ENCODE measurements at regions not wholly inside any gene's neighbourhood (a gene's known extent, or its start where the extent isn't known, plus 50 kb on each side); places are given as distances from the start of the nearest gene placed in this dataset.
"Not testable (repeated sequence)": the region's sequence is repeated elsewhere in the genome, so short reads cannot be mapped to it uniquely, and the experiment has no call there.

DNA sequence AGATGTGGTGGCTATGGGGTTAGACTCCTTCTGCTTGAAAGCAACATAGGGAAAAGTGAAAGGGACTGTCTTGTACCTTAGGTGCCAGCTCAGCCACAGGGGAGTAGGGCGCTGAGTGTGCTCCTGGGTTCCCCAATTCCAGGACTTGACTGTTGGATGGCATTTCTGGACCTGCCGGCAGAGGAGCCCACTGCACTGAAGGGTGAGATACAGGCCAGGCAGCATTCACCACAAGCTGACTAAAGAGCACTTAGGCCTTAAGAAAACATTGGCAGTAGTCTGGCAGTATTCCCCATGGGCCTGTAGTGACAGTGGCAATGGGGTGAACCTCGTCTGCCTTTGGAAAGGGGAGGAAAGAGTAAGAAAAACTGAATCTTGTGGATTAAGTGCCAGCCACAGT is 67.1 kb upstream of the TMTC2 start:
- no peak overlapping the region for H3K4me3 ChIP-seq (ENCODE audit: low read depth, low read length)
- in situ Hi-C loops (cut with HindIII; ENCODE audit: low sequenced_read_pairs) = no loop called here
- no peak for DNase-seq (ENCODE audit: low read depth)
- TF ChIP-seq, protein P1, sequence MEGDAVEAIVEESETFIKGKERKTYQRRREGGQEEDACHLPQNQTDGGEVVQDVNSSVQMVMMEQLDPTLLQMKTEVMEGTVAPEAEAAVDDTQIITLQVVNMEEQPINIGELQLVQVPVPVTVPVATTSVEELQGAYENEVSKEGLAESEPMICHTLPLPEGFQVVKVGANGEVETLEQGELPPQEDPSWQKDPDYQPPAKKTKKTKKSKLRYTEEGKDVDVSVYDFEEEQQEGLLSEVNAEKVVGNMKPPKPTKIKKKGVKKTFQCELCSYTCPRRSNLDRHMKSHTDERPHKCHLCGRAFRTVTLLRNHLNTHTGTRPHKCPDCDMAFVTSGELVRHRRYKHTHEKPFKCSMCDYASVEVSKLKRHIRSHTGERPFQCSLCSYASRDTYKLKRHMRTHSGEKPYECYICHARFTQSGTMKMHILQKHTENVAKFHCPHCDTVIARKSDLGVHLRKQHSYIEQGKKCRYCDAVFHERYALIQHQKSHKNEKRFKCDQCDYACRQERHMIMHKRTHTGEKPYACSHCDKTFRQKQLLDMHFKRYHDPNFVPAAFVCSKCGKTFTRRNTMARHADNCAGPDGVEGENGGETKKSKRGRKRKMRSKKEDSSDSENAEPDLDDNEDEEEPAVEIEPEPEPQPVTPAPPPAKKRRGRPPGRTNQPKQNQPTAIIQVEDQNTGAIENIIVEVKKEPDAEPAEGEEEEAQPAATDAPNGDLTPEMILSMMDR (IDR thresholded peaks at IDR 0.05; ENCODE audit: low read depth, low read length, missing control alignments) = no peak

DNA sequence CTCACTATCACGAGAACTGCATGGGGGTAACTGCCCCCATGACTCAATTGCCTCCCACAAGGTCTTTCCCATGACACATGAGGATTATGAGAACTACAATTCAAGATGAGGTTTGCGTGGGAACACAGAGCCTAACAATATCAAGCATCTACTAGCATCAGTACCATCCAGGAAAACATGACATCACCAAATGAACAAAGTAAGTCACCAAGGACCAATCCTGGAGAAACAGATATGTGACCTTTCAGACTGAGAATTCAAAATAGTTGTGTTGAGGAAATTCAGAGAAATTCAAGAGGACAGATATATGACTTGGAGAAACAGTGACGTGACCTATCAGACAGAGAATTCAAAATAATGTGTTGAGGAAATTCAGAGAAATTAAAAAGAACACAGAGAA is 65.8 kb upstream of the TMTC2 start:
- no peak for DNase-seq (ENCODE audit: low read depth)
- in situ Hi-C loops (cut with HindIII; ENCODE audit: low sequenced_read_pairs) = no loop called here
- TF ChIP-seq, protein P1 (IDR thresholded peaks at IDR 0.05; ENCODE audit: low read depth, low read length, missing control alignments) = no peak
- H3K4me3 ChIP-seq (ENCODE audit: low read depth, low read length) = no peak overlapping the region

DNA sequence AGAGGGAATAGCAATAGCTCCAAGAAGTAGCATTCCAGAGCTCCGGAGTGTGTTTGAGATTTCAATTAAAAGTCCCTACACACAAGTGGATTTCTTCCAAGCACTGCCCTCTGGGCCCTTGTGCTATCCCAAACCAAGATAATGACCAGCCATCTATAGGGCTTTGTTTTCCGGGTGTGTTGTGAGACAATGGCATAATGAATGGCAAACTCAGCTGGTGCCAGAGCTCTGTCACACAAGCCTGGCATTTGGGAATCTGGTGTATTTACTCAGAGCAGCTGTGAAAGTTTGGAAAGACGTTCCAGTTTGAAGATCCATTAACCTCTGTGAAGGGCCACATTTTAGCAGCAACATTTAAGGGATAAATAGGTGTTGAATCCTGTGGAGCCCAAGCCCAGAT is 61.2 kb upstream of the TMTC2 start:
- in situ Hi-C loops (cut with HindIII; ENCODE audit: low sequenced_read_pairs) = no loop called here
- TF ChIP-seq, protein P1 (IDR thresholded peaks at IDR 0.05; ENCODE audit: low read depth, low read length, missing control alignments) = no peak
- no peak for DNase-seq (ENCODE audit: low read depth)
- H3K4me3 ChIP-seq (ENCODE audit: low read depth, low read length) = no peak overlapping the region

DNA sequence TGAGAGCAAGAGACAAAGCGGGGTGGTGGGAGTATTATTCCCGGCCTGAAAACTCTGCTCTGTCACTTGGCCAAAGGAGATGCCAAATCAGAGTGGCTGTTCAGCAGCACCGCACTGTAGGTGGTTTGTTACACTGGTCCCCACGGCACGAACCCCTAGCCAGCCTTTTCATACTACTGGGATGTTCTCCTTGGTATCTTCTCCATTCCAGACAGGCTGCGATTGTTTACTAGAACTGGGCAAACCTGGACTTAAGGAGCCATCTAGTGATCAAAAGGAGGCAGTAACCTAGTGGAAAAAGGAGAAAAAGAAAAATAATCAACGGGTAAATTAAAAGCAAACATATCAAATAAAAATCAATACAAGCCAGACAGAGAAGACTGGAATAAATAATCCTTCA is 58.9 kb upstream of the TMTC2 start:
- H3K4me3 ChIP-seq (ENCODE audit: low read depth, low read length) = no peak overlapping the region
- TF ChIP-seq, protein P1 (IDR thresholded peaks at IDR 0.05; ENCODE audit: low read depth, low read length, missing control alignments) = peak; percentile 61
- DNase-seq (ENCODE audit: low read depth) = peak; percentile 13
- in situ Hi-C loops (cut with HindIII; ENCODE audit: low sequenced_read_pairs) = no loop called here

DNA sequence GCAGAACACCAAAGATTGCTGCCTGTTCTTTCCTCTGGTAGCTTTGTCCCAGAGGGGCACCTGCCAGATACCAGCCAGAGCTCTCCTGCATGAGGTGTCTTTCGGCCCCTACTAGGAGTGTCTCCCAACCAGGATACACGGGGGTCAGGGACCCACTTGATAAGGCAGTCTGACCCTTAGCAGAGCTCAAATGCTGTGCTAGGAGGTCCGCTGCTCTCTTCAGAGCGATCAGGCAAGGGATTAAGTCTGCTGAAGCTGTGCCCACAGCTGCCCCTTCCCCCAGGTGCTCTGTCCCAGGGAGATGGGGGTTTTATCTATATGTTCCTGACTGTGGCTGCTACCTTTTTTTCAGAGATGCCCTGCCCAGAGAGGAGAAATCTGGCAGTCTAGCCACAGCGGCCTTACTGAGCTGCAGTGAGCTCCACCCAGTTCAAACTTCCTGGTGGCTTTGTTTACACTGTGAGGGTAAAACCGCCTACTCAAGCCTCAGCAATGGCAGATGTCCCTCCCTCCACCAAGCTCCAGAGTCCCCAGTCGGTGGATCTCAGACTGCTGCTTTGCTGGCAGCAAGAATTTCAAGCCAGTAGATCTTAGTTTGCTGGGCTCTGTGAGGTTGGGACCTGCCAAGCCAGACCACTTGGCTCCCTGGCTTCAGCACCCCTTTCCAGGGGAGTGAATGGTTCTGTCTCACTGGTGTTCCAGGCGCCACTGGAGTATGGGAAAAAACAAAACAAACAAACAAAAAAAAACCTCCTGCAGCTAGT is 52.0 kb upstream of the TMTC2 start:
- in situ Hi-C loops (cut with HindIII; ENCODE audit: low sequenced_read_pairs); H3K4me3 ChIP-seq (ENCODE audit: low read depth, low read length); DNase-seq (ENCODE audit: low read depth): not testable (repeated sequence)

DNA sequence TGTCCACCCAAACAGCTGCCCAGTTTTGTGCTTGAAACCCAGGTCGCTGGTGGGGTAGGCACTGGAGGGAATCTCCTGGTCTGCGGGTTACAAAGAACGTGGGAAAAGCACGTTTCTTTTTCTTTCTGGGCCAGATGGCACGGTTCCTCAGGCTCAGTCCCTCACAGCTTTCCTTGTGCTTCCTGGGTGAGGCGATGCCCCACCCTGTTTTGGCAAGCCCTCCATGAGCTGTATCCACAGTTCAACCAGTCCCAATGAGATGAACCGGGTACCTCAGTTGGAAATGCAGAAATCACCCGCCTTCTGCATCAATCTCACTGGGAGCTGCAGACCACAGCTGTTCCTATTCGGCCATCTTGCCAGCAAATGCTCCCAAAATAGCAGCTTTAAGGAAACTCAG is 51.4 kb upstream of the TMTC2 start:
- H3K4me3 ChIP-seq (ENCODE audit: low read depth, low read length) = no peak overlapping the region
- DNase-seq (ENCODE audit: low read depth) = no peak
- TF ChIP-seq, protein P1 (IDR thresholded peaks at IDR 0.05; ENCODE audit: low read depth, low read length, missing control alignments) = no peak
- in situ Hi-C loops (cut with HindIII; ENCODE audit: low sequenced_read_pairs) = no loop called here
